Epithelial cell of proximal tubule (primary cell): ENCODE measurements at regions not wholly inside any gene's neighbourhood (a gene's known extent, or its start where the extent isn't known, plus 50 kb on each side); places are given as distances from the start of the nearest gene placed in this dataset.

Source experiments
- DNase-seq: peaks from one replicate; pipeline ENCODE4 v3.0.0-alpha.2; 2011; ENCODE audit warnings: low read depth
- H3K4me3 ChIP-seq: 2 replicates; pipeline ENCODE4 v1.5.1; 2011; ENCODE audit warnings: low read depth, mild to moderate bottlenecking, low read length
- TF ChIP-seq, protein P1 (sequence below): conservative IDR thresholded peaks from 2 replicates; pipeline ENCODE4 v1.5.1; 2012; ENCODE audit warnings: low read depth, mild to moderate bottlenecking, low read length

DNA sequence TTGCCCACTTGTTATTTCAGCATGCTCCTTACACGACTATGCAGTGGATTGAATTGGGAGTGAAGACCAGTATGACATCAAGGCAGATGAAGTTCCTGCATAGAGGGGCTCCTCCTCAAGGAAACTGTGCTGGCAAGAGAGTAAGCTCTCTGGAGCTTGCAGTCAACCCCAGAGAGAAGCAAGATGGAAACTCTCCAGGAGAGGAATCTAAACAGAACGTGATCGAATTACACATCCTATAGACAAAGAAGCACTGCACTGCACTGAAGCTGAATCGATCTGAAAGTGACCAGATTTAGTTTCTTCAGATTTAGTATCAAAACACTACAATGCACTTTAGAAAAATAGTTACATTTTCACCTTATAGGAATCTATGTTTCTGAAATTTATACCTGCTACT lies 947.7 kb upstream of the TENM4 start:
- no peak for DNase-seq
- TF ChIP-seq, protein P1, sequence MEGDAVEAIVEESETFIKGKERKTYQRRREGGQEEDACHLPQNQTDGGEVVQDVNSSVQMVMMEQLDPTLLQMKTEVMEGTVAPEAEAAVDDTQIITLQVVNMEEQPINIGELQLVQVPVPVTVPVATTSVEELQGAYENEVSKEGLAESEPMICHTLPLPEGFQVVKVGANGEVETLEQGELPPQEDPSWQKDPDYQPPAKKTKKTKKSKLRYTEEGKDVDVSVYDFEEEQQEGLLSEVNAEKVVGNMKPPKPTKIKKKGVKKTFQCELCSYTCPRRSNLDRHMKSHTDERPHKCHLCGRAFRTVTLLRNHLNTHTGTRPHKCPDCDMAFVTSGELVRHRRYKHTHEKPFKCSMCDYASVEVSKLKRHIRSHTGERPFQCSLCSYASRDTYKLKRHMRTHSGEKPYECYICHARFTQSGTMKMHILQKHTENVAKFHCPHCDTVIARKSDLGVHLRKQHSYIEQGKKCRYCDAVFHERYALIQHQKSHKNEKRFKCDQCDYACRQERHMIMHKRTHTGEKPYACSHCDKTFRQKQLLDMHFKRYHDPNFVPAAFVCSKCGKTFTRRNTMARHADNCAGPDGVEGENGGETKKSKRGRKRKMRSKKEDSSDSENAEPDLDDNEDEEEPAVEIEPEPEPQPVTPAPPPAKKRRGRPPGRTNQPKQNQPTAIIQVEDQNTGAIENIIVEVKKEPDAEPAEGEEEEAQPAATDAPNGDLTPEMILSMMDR: no peak
- H3K4me3 ChIP-seq: no peak overlapping the region

DNA sequence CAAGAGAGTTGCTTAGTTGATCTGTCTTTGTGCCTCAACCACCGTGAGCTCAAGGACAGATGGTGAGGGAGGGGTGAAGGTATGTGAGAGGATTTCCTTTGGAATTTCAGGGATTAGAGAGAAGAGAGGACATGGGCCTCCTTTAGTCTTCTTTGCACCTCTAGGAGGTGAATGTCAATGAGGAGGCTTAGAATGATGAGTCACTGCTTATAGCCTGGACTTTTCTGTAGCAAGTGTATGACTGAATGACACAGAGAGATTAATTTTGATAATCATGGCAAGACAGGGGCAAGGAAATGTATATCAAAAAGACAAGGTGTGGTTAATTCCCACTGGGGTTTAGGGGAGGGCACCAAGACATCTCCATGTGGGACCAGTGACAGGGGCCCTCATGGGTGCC lies 947.3 kb upstream of the TENM4 start:
- TF ChIP-seq, protein P1: no peak
- DNase-seq: no peak
- H3K4me3 ChIP-seq: no peak overlapping the region

DNA sequence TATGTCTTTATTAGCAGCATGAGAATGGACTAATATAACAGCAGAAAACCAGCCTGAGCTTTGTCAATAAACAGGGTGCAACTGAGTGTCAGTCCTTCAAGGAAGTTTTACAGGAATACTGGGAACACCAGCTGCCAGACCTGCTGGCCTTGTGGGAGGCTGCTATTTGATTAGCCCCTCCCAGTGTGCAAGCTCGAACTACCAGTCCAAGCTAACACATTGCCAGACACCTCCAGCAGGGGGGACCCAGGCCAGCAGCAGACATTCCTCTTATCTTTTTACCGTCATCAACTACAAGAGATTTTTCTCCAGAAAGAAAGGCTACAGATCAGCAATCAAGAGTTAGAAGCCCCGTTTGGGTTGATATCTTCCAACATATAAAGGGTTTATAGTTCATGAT lies 942.8 kb upstream of the TENM4 start:
- TF ChIP-seq, protein P1: no peak
- DNase-seq: no peak
- H3K4me3 ChIP-seq: no peak overlapping the region

DNA sequence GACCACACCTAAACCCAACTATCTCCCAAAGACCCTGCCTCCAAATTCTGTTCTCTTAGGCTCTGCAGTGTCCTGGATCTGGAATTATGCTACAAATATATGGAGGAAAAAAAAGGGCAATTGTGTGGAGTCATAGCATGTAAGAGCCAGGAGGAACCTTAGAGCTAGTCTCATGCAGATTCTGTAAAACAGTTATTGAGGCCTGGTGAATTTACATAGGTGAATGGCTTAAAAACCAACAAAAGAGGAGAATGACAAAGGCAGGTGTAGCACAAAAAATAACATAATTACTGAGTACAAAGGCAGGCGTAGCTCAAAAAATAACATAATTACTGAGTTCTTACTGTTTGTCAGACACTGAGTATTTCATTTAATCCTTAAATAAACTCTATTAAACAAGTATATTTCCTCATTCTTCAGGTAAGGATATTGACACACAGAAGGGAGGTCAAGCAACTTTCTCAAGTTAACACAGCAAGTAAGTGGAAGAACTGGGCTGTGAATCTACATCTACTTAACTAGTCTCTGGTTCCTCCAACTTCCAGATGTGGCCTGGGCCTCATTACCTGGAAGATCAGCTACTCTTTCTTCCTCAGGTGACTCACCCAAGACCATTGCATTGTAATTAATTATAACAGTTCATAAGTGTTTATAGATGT lies 938.9 kb upstream of the TENM4 start:
- no peak for DNase-seq
- H3K4me3 ChIP-seq: no peak overlapping the region
- TF ChIP-seq, protein P1: no peak

DNA sequence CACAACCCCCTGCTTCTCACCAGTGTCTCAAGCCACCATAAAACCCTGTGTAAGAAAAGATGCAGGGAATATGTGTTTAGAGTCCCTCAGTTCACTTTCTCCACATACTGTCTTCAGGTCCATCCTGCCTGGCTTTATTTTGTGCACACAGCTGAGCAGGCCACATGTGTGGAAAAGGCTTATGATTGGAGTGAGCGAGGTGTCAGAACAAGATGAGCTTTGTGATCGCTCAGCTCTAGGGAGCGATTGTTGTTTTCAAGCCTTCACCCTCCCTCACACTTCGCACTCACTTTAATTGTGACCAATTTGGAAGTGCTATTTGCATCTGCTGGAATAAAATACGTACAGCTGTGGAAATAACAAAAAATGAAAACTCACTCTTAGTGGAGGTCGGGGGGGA lies 931.1 kb upstream of the TENM4 start:
- DNase-seq: no peak
- H3K4me3 ChIP-seq: no peak overlapping the region
- TF ChIP-seq, protein P1: no peak

DNA sequence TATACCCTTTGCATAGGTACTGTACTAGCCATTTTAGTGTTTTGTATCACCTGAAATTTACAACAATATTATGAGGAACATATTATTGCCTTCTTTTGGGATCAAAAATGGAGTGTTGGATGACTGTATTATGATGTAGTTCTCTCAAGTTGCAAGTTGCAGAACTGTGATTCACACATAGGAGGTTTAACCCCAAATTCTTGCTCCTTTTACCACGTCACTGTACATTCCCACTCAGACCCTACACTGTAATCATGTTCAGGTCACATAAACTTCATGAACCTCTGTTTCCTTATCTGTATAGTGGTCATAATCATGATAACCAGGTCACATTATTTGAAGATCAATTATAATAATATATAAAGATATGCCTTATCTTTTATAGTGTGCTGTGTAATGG lies 925.1 kb upstream of the TENM4 start:
- TF ChIP-seq, protein P1: no peak

DNA sequence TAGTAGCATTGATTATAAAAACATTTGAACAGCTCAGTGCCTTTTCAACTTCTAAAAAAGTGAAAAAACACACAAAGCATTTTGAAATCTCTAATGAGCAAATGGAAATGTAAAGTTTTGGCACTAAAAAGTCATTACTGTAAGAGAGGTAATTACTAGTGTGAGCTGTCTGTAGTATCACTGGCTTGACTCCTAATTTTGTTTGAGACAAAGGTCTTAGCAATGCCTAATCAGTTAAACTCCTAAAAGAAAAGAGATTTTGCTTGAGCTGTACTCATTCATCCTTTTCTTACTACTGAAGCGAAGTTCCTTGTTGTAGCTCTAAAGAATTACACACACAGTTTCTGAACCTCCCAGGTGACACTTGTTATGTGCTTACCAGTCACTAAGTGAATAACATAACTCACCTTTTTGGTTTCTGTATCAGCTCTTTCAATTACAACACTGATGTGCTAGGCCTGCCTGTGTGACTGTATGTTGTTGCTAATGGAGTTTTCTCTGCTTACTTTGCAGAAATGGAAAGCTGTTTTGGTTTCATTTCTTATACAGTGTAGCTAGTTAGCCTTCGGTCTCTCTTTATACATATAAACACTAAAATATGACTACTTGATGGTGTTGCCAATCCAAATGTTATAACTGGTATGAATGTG lies 924.4 kb upstream of the TENM4 start:
- no peak overlapping the region for H3K4me3 ChIP-seq
- TF ChIP-seq, protein P1: no peak
- no peak for DNase-seq

More for the DNA sequence above, 925.1 kb upstream of the TENM4 start:
- no peak for DNase-seq
- H3K4me3 ChIP-seq: no peak overlapping the region
